Astrocyte (in vitro differentiated cells and primary cell): ENCODE measurements at regions not wholly inside any gene's neighbourhood (a gene's known extent, or its start where the extent isn't known, plus 50 kb on each side); places are given as distances from the start of the nearest gene placed in this dataset.

Experiments
- EZH2 ChIP-seq: IDR thresholded peaks from 2 replicates; pipeline ENCODE4 v1.6.1; 2012; ENCODE audit warnings: mild to moderate bottlenecking, low read length, inconsistent platforms; ENCODE audit not compliant: insufficient read depth
- TF ChIP-seq, protein P1 (sequence below): IDR thresholded peaks from 2 replicates; pipeline ENCODE4 v1.5.1; 2011; ENCODE audit warnings: low read depth, mild to moderate bottlenecking, inconsistent platforms, low read length, moderate library complexity; ENCODE audit not compliant: insufficient read depth

DNA sequence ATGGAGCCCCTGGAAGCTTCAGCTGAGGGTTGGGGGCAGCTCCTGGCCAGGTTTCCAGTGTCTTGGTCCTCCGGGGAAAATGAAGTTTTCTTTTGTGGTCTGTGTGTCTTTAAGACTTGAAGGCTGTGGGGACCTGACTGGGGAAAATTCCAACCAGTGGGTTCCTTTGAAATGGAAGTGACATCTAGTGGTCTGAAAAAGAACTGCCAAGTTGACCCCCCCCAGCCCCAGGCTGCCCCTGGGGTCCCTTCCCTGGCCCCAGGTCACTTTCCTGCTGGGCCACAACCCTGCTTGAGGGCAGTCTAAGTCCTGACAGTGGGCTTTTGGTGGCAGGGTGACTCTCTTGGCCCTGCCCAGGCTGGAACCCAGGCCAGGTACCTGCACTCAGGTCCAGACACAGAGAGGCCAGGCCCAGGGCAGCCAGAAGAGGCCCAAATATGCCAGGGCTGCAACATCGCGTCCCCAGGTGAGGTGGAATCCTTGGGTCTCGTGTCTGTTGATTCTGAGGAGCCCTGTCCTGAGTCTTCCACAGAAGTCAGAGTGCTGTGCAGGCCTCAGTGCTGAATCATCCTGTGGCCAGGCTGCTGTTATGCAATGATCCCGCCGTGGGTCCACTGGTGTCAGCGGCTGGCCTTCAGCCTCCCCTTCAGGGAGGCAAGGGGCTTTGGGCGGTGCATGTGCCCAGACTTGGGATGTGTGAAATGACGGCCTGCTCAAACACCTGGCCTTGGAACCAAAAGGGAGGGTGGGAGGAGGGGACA, 68.4 kb downstream of the VEGFA start:
- TF ChIP-seq, protein P1, sequence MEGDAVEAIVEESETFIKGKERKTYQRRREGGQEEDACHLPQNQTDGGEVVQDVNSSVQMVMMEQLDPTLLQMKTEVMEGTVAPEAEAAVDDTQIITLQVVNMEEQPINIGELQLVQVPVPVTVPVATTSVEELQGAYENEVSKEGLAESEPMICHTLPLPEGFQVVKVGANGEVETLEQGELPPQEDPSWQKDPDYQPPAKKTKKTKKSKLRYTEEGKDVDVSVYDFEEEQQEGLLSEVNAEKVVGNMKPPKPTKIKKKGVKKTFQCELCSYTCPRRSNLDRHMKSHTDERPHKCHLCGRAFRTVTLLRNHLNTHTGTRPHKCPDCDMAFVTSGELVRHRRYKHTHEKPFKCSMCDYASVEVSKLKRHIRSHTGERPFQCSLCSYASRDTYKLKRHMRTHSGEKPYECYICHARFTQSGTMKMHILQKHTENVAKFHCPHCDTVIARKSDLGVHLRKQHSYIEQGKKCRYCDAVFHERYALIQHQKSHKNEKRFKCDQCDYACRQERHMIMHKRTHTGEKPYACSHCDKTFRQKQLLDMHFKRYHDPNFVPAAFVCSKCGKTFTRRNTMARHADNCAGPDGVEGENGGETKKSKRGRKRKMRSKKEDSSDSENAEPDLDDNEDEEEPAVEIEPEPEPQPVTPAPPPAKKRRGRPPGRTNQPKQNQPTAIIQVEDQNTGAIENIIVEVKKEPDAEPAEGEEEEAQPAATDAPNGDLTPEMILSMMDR, result peak; percentile 32
- TF ChIP-seq EZH2, result no peak
